LNCAP (cell line): ENCODE measurements at regions not wholly inside any gene's neighbourhood (a gene's known extent, or its start where the extent isn't known, plus 50 kb on each side); places are given as distances from the start of the nearest gene placed in this dataset.

Experiments used
- TF ChIP-seq, protein P1 (sequence below): fragments of 450-650 bp; IDR thresholded peaks from 2 replicates; pipeline ENCODE4 v1.5.1; 2017; ENCODE audit warnings: mild to moderate bottlenecking

DNA sequence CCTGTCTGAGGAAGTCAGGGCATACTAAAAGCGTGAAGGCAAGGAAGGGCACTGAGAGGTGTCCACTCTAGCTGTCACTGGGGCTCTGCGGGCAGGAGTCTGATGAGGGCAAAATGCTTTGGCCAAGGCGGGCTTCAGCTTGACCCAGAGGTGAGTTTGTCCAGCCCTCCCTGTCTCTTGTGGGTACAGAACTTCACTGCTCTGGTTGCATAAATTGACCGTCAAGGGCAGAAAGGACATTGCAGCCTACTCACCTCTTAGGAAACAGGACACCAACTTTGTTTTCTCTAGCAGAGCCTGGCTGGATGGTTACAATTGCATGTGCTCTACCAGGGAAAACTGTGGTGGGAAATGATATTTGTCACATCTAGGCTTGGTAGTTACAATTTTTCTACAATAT lies 170.9 kb downstream of the TMEM38B start:
- TF ChIP-seq, protein P1, sequence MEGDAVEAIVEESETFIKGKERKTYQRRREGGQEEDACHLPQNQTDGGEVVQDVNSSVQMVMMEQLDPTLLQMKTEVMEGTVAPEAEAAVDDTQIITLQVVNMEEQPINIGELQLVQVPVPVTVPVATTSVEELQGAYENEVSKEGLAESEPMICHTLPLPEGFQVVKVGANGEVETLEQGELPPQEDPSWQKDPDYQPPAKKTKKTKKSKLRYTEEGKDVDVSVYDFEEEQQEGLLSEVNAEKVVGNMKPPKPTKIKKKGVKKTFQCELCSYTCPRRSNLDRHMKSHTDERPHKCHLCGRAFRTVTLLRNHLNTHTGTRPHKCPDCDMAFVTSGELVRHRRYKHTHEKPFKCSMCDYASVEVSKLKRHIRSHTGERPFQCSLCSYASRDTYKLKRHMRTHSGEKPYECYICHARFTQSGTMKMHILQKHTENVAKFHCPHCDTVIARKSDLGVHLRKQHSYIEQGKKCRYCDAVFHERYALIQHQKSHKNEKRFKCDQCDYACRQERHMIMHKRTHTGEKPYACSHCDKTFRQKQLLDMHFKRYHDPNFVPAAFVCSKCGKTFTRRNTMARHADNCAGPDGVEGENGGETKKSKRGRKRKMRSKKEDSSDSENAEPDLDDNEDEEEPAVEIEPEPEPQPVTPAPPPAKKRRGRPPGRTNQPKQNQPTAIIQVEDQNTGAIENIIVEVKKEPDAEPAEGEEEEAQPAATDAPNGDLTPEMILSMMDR: no peak

DNA sequence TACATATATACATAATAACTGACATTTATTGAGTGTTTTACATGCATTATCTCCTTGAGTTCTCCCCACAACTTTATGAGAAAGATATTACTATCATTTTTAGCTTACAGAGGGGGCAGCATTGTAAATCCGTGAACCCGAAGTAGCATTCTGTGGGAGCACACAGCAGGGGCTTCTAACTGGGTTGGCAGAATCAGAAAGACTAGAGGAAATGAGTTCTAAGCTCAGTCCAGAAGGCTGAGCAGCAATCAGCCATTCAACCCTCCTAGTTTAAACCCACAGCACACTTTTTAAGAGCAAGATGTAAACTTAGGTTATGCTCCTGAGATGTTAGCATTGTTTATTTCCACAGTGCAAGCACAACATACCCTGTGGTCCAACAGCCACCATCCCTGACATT lies 177.2 kb downstream of the TMEM38B start:
- TF ChIP-seq, protein P1: no peak

DNA sequence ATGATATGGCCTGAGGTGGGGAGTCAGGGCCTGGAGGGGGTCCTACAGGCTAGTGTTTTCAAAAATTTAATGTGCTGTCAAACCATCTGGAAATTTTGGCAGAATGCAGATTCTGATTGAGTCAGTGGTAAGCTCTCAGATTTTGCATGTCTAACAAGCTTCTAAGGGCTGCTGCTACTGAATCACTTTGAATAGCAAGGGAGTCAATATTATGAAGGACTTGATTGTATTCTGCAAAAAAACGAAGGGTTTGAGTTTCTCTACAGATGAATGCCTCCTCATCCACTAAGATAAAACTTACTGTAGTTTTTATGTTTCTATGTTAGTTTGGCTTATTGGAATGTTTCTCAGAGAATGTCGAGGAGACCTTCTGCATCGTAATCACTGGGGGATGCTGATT lies 179.5 kb downstream of the TMEM38B start:
- TF ChIP-seq, protein P1: no peak

DNA sequence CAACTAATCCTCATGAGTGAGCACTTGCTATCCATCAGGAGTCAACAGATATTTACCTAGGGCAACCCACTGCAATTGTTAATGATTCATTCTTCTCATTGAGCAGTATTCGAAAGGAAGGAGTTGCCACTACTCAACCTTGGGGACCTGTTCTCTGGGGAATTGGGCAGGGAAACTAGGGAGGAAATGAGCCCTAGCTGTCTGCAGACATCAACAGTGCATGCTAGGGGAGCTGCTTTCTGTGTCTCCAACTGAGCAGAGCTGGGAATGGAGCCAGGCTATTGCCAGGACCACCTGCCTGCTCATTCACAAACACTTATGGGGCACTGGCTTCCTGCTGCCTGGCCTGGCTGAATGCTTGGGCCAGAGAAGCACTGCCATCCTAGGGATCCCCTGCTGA lies 183.4 kb downstream of the TMEM38B start:
- TF ChIP-seq, protein P1: no peak

DNA sequence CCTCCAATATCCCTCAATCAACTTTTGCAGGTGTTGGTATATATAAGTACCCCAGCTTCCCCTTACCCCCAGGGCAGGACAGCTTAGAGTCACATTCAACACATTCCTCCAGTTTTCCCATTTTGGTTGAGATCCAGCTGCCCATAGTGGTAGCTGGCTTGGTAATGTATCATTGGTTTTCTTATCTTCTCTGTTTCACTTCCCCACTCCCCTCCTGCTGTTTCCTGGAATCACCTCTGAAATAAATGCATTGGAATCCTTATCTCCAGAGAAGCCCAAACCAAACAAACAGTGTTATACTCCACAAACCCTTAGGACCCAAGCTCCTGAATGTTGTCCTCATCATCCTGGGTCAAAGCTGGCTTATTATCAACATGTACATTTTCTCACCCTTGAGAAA lies 184.8 kb downstream of the TMEM38B start:
- TF ChIP-seq, protein P1: no peak

DNA sequence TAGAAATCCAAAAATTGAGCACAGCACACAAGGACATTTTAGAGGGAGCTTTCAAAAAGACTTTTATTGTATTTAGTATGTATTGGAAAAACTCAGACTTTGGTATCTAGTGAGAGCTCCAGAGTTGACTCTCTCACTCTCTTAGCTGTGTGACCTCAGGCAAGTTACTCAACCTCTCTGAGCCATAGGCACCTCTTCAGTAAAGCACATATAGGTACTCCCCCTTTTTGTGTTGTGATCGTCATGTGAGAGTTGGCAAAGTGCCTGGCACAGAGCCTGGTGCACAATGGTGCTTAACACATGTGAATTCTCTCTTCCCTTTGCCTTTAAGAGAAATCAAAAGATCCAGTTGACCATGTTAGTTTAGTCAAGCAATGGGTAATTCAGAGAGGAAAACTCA lies 186.2 kb downstream of the TMEM38B start:
- TF ChIP-seq, protein P1: no peak

DNA sequence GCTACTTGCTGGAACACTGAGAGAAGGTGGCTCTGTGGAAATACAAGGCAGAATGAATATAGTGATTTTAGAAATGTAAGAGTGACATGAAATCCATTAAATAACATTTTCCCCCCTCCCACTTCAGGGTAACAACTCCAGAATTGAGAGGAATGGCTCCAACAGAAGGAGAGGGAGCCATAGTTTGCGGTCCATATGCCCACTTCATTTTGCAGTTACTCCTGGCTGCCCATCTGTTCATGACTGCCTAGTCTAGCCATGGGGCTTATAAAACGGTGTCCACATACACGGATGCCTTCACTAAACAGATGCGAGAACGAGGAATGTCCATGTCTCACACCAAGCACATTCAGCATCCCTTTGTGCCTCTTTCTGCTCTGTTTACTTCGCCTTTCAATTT lies 186.7 kb downstream of the TMEM38B start:
- TF ChIP-seq, protein P1: no peak

DNA sequence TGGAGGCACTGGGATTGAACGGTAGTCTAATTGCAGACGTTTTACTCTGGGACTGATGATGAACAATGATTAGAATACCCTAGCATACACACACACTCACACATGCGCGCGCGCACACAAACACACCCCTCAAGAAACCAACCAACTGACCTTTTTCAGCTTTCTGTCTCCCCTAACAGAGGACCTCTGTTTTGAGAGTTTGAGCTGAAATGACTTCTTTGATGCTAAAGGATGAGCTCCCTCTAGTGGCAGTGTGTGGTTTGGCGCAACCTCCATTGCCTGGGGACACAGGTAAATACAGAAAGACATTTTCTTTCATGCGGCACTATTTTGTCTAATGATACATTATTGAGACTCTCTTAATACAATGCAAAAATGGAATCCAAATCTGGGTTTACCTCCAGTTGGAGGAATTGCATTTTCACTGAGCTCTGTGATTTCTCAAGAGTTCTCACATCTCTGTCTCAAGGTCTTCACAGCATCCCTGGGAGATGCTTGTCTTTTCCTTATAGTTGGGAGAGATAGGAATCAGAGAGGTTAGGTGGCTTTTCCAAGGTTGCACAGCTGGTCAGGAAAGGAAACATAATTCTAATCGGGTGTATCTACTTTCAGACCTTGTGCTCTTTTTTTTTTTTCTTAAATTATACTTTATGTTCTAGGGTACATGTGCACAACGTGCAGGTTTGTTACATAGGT lies 187.5 kb downstream of the TMEM38B start:
- TF ChIP-seq, protein P1: peak; percentile 95
